ENCODE measurements at regions not wholly inside any gene's neighbourhood (a gene's known extent, or its start where the extent isn't known, plus 50 kb on each side); places are given as distances from the start of the nearest gene placed in this dataset.

DNA sequence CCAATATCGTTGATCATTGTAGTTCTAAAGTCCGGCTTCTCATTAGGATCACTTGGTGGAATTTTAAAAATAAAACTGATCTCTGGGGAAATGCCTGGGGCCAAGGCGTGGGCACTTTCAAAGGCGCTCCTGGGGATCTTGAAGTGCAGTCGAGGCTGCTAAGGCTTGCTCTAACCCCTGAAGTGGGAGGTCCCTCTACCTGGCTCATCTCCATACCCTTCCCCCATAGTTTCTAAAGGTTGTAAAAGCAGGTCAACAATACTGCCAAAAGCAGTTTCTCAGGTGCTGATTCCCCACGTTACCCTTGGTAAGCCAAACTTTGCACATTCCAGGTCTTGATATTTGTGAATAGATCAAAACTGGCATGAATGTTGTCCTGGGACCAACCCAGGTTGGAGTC, 79.0 kb upstream of the SP8 start:
- H3K9ac ChIP-seq (ENCODE audit: low read depth, low read length, poor library complexity, severe bottlenecking), result no peak overlapping the region
- H4K20me1 ChIP-seq (ENCODE audit: insufficient read depth, low read length, poor library complexity, severe bottlenecking), result no peaks in the 10 kb centered on the region
- H3K27me3 ChIP-seq (ENCODE audit: insufficient read depth, low read length, poor library complexity, severe bottlenecking), result no peaks in the 10 kb centered on the region
- H3K4me3 ChIP-seq (ENCODE audit: low read length, poor library complexity, severe bottlenecking), result no peak overlapping the region
- no peak for TF ChIP-seq EZH2phosphoT487 (IDR thresholded peaks at IDR 0.05; ENCODE audit: borderline replicate concordance)
- TF ChIP-seq, protein P1, sequence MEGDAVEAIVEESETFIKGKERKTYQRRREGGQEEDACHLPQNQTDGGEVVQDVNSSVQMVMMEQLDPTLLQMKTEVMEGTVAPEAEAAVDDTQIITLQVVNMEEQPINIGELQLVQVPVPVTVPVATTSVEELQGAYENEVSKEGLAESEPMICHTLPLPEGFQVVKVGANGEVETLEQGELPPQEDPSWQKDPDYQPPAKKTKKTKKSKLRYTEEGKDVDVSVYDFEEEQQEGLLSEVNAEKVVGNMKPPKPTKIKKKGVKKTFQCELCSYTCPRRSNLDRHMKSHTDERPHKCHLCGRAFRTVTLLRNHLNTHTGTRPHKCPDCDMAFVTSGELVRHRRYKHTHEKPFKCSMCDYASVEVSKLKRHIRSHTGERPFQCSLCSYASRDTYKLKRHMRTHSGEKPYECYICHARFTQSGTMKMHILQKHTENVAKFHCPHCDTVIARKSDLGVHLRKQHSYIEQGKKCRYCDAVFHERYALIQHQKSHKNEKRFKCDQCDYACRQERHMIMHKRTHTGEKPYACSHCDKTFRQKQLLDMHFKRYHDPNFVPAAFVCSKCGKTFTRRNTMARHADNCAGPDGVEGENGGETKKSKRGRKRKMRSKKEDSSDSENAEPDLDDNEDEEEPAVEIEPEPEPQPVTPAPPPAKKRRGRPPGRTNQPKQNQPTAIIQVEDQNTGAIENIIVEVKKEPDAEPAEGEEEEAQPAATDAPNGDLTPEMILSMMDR (conservative IDR thresholded peaks at IDR 0.05; ENCODE audit: low read length), result no peak
- no peaks in the 10 kb centered on the region for H3K9me2 ChIP-seq (replicated peaks; ENCODE audit: low read depth, low read length)
- no peaks in the 10 kb centered on the region for H3K9me3 ChIP-seq (ENCODE audit: insufficient read depth, low read depth, low read length)
- H3K4me2 ChIP-seq (ENCODE audit: low read depth, low read length, poor library complexity, severe bottlenecking), result no peak overlapping the region
- H2AFZ ChIP-seq (ENCODE audit: low read length), result no peak overlapping the region
- peaks cover 3% of the 10 kb centered on the region for H3K4me1 ChIP-seq (ENCODE audit: insufficient read depth, low read length, poor library complexity, severe bottlenecking)
- no peaks in the 10 kb centered on the region for H3K36me3 ChIP-seq (ENCODE audit: insufficient read depth, low read length)
- no peaks in the 10 kb centered on the region for H3K79me2 ChIP-seq (ENCODE audit: insufficient read depth, low read length)
- no peaks in the 10 kb centered on the region for H3F3A ChIP-seq (ENCODE audit: low read depth)

DNA sequence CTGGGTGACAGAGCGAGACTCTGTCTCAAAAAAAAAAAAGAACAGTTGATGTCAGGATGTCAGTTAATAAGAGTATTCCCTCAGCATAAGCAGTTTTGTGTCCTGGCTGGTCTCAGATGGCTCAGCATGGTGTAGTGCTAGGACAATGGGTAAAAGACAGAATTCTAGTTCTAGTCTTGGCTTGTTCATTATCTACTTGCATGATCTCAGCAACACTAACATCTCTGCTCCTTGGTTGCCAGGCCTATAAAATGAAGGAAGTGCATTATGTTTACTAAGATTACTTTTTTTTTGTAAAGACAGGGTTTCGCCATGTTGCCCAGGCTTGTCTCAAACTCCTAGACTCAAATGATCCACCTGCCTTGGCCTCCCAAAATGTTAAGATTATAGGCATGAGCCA, 84.3 kb upstream of the SP8 start:
- H4K20me1 ChIP-seq (ENCODE audit: insufficient read depth, low read length, poor library complexity, severe bottlenecking), result no peaks in the 10 kb centered on the region
- no peaks in the 10 kb centered on the region for H3K9me2 ChIP-seq (replicated peaks; ENCODE audit: low read depth, low read length)
- no peaks in the 10 kb centered on the region for H3K79me2 ChIP-seq (ENCODE audit: insufficient read depth, low read length)
- no peak overlapping the region for H2AFZ ChIP-seq (ENCODE audit: low read length)
- H3K9me3 ChIP-seq (ENCODE audit: insufficient read depth, low read depth, low read length), result no peaks in the 10 kb centered on the region
- no peaks in the 10 kb centered on the region for H3K36me3 ChIP-seq (ENCODE audit: insufficient read depth, low read length)
- no peak overlapping the region for H3K9ac ChIP-seq (ENCODE audit: low read depth, low read length, poor library complexity, severe bottlenecking)
- no peak overlapping the region for H3K4me3 ChIP-seq (ENCODE audit: low read length, poor library complexity, severe bottlenecking)
- no peaks in the 10 kb centered on the region for H3K27me3 ChIP-seq (ENCODE audit: insufficient read depth, low read length, poor library complexity, severe bottlenecking)
- no peak overlapping the region for H3K4me2 ChIP-seq (ENCODE audit: low read depth, low read length, poor library complexity, severe bottlenecking)
- TF ChIP-seq, protein P1 (conservative IDR thresholded peaks at IDR 0.05; ENCODE audit: low read length), result no peak
- TF ChIP-seq EZH2phosphoT487 (IDR thresholded peaks at IDR 0.05; ENCODE audit: borderline replicate concordance), result no peak
- peaks cover 11% of the 10 kb centered on the region for H3K4me1 ChIP-seq (ENCODE audit: insufficient read depth, low read length, poor library complexity, severe bottlenecking)
- no peaks in the 10 kb centered on the region for H3F3A ChIP-seq (ENCODE audit: low read depth)

- no peaks in the 10 kb centered on the region for H3K9me2 ChIP-seq (replicated peaks; ENCODE audit: low read depth, low read length)
- H3K4me3 ChIP-seq (ENCODE audit: low read length, poor library complexity, severe bottlenecking), result no peak overlapping the region
- no peaks in the 10 kb centered on the region for H4K20me1 ChIP-seq (ENCODE audit: insufficient read depth, low read length, poor library complexity, severe bottlenecking)
- no peak overlapping the region for H2AFZ ChIP-seq (ENCODE audit: low read length)
- no peaks in the 10 kb centered on the region for H3F3A ChIP-seq (ENCODE audit: low read depth)
- no peaks in the 10 kb centered on the region for H3K27me3 ChIP-seq (ENCODE audit: insufficient read depth, low read length, poor library complexity, severe bottlenecking)
- no peaks in the 10 kb centered on the region for H3K4me1 ChIP-seq (ENCODE audit: insufficient read depth, low read length, poor library complexity, severe bottlenecking)
- no peaks in the 10 kb centered on the region for H3K36me3 ChIP-seq (ENCODE audit: insufficient read depth, low read length)
- no peaks in the 10 kb centered on the region for H3K9me3 ChIP-seq (ENCODE audit: insufficient read depth, low read depth, low read length)
- H3K79me2 ChIP-seq (ENCODE audit: insufficient read depth, low read length), result no peaks in the 10 kb centered on the region
- H3K4me2 ChIP-seq (ENCODE audit: low read depth, low read length, poor library complexity, severe bottlenecking), result no peak overlapping the region
- no peak overlapping the region for H3K9ac ChIP-seq (ENCODE audit: low read depth, low read length, poor library complexity, severe bottlenecking)
- no peak for TF ChIP-seq EZH2phosphoT487 (IDR thresholded peaks at IDR 0.05; ENCODE audit: borderline replicate concordance)
- TF ChIP-seq, protein P1 (conservative IDR thresholded peaks at IDR 0.05; ENCODE audit: low read length), result no peak
These were observed 106.1 kb upstream of the SP8 start for GRCh38 chr7:20892776-20893175.
